A549 (cell line): ENCODE measurements at regions not wholly inside any gene's neighbourhood (a gene's known extent, or its start where the extent isn't known, plus 50 kb on each side); places are given as distances from the start of the nearest gene placed in this dataset.

ENCODE experiments used
- ATAC-seq, 2 experiments: fragments of 200-7000 bp in 1 of 2; fragments of >200 bp in 1 of 2; cut with Nextera tagmentation in 1 of 2; cut with Tn5 transposase in 1 of 2; 3 replicates each; pipeline versions ENCODE4 v1.8.0 to v1.9.1; 2018 to 2020; ENCODE audit warnings: mild to moderate bottlenecking in 1 of 2, moderate library complexity in 1 of 2
- CTCF ChIA-PET: fragments of 300-600 bp; sonication (Branson Sonifier 250); formaldehyde crosslinking; extraction: SDS; loops from one replicate; lab custom pipeline; 2021; ENCODE audit warnings: antibody characterized with exemption, inconsistent platforms; lab: Yijun Ruan, JAX
- POLR2A ChIA-PET: fragments of 350-600 bp; formaldehyde crosslinking; extraction: SDS; loops from one replicate; lab custom pipeline; 2021; ENCODE audit warnings: antibody characterized with exemption, inconsistent platforms; lab: Yijun Ruan, JAX
- DNase-seq, 2 experiments: peaks; one replicate each; pipeline versions ENCODE4 v3.0.0 to v3.0.0-alpha.2; 2011 to 2016; ENCODE audit warnings: low read depth in 1 of 2, low spot score in 1 of 2
- FAIRE-seq: peaks from 2 replicates; lab custom pipeline; 2011; peaks lifted over from hg19 to GRCh38; lab: Jason Lieb, UNC
- H3K27ac ChIP-seq, 2 experiments: fragments of >200 bp; sonication (Bioruptor Twin); formaldehyde crosslinking; 3 replicates each; pipeline ENCODE4 v1.5.1; 2016 to 2017
- H3K4me1 ChIP-seq: fragments of >200 bp; sonication (Bioruptor Twin); formaldehyde crosslinking; 3 replicates; pipeline ENCODE4 v1.6.1; 2016
- H3K4me2 ChIP-seq: fragments of >200 bp; sonication (Bioruptor Twin); formaldehyde crosslinking; 3 replicates; pipeline ENCODE4 v1.6.1; 2016
- H3K4me3 ChIP-seq: fragments of >200 bp; sonication (Bioruptor Twin); formaldehyde crosslinking; 3 replicates; pipeline ENCODE4 v1.5.1; 2016
- H3K9me3 ChIP-seq: fragments of >200 bp; sonication (Bioruptor Twin); formaldehyde crosslinking; 3 replicates; pipeline ENCODE4 v1.6.1; 2016
- ATOH8 ChIP-seq: fragments of 250-450 bp; sonication (Bioruptor Pico); IDR thresholded peaks from 2 replicates; pipeline ENCODE4 v1.5.0; 2020; ENCODE audit warnings: low read depth, mild to moderate bottlenecking, moderate library complexity
- CBX8 ChIP-seq: fragments of 200-600 bp; sonication (generic); IDR thresholded peaks from 2 replicates; pipeline ENCODE4 v1.6.1; 2016
- E2F6 ChIP-seq: IDR thresholded peaks from 2 replicates; pipeline ENCODE4 v1.6.1; 2012; ENCODE audit warnings: low read depth, borderline replicate concordance
- EHF ChIP-seq: fragments of 250-450 bp; sonication (Bioruptor Pico); IDR thresholded peaks from 2 replicates; pipeline ENCODE4 v1.5.0; 2020; ENCODE audit warnings: mild to moderate bottlenecking
- EHMT2 ChIP-seq: fragments of 200-600 bp; sonication (generic); IDR thresholded peaks from 2 replicates; pipeline ENCODE4 v1.6.1; 2016; ENCODE audit warnings: antibody characterized with exemption, low read depth, mild to moderate bottlenecking, moderate library complexity
- ESRRA ChIP-seq: fragments of 150-350 bp; IDR thresholded peaks from 2 replicates; pipeline ENCODE4 v1.6.1; 2014; ENCODE audit warnings: mild to moderate bottlenecking, low read length, borderline replicate concordance
- FOXS1 ChIP-seq: fragments of 250-450 bp; sonication (Bioruptor Pico); IDR thresholded peaks from 2 replicates; pipeline ENCODE4 v1.5.0; 2020; ENCODE audit warnings: mild to moderate bottlenecking, moderate library complexity
- MYC ChIP-seq: IDR thresholded peaks from 2 replicates; pipeline ENCODE4 v1.6.1; 2012; ENCODE audit warnings: mild to moderate bottlenecking, inconsistent platforms, low read length, improper control_type of control experiment, borderline replicate concordance
- NPAS2 ChIP-seq: fragments of 250-450 bp; sonication (Bioruptor Pico); IDR thresholded peaks from 2 replicates; pipeline ENCODE4 v1.8.0; 2022; ENCODE audit warnings: mild to moderate bottlenecking, moderate library complexity, borderline replicate concordance
- POLR2A ChIP-seq: IDR thresholded peaks from 2 replicates; pipeline ENCODE4 v1.6.1; 2012; ENCODE audit warnings: mild to moderate bottlenecking, low read length
- RCOR1 ChIP-seq: fragments of 150-350 bp; IDR thresholded peaks from 2 replicates; pipeline ENCODE4 v1.6.1; 2014; ENCODE audit warnings: antibody characterized with exemption, low read length, low read depth
- SMC3 ChIP-seq: fragments of >200 bp; sonication (Bioruptor Twin); formaldehyde crosslinking; IDR thresholded peaks from 3 replicates; pipeline ENCODE4 v1.6.1; 2018; ENCODE audit warnings: inconsistent platforms
- TFCP2L1 ChIP-seq: fragments of 250-450 bp; sonication (Bioruptor Pico); IDR thresholded peaks from 2 replicates; pipeline ENCODE4 v1.5.0; 2021; ENCODE audit warnings: mild to moderate bottlenecking
- TP53 ChIP-seq: fragments of 250-450 bp; sonication (Bioruptor Pico); IDR thresholded peaks from 2 replicates; pipeline ENCODE4 v1.5.0; 2021; ENCODE audit warnings: mild to moderate bottlenecking, moderate library complexity
- USF2 ChIP-seq: fragments of 450-650 bp; IDR thresholded peaks from 2 replicates; pipeline ENCODE4 v1.6.1; 2014; ENCODE audit warnings: antibody characterized with exemption
- TF ChIP-seq, protein P1 (sequence below): fragments of >200 bp; sonication (Bioruptor Twin); formaldehyde crosslinking; IDR thresholded peaks from 2 replicates; pipeline ENCODE4 v1.6.1; 2016
- TF ChIP-seq, protein P2 (sequence below): fragments of >200 bp; sonication (Bioruptor Twin); formaldehyde crosslinking; IDR thresholded peaks from 3 replicates; pipeline ENCODE4 v1.5.1; 2016
- TF ChIP-seq, protein P3 (sequence below): fragments of 250-450 bp; sonication (Bioruptor Pico); IDR thresholded peaks from 2 replicates; pipeline ENCODE4 v1.5.0; 2021; ENCODE audit warnings: mild to moderate bottlenecking, moderate library complexity, borderline replicate concordance
- TF ChIP-seq, protein P4 (sequence below): fragments of >200 bp; sonication (Bioruptor Twin); formaldehyde crosslinking; IDR thresholded peaks from 3 replicates; pipeline ENCODE4 v1.6.1; 2016
- TF ChIP-seq, protein P5 (sequence below): IDR thresholded peaks from 2 replicates; pipeline ENCODE4 v1.6.1; 2012

- no peak for ATAC-seq
- DNase-seq = no peak
- ChIA-PET CTCF (no interaction called here), POLR2A (no interaction called here)
- TF ChIP-seq, protein P1, sequence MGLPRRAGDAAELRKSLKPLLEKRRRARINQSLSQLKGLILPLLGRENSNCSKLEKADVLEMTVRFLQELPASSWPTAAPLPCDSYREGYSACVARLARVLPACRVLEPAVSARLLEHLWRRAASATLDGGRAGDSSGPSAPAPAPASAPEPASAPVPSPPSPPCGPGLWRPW = no peak
- TF ChIP-seq EHF (CRISPR knock-in tag) = no peak
- TF ChIP-seq USF2 = no peak
- TF ChIP-seq, protein P2, sequence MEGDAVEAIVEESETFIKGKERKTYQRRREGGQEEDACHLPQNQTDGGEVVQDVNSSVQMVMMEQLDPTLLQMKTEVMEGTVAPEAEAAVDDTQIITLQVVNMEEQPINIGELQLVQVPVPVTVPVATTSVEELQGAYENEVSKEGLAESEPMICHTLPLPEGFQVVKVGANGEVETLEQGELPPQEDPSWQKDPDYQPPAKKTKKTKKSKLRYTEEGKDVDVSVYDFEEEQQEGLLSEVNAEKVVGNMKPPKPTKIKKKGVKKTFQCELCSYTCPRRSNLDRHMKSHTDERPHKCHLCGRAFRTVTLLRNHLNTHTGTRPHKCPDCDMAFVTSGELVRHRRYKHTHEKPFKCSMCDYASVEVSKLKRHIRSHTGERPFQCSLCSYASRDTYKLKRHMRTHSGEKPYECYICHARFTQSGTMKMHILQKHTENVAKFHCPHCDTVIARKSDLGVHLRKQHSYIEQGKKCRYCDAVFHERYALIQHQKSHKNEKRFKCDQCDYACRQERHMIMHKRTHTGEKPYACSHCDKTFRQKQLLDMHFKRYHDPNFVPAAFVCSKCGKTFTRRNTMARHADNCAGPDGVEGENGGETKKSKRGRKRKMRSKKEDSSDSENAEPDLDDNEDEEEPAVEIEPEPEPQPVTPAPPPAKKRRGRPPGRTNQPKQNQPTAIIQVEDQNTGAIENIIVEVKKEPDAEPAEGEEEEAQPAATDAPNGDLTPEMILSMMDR = no peak
- TF ChIP-seq MYC = no peak
- TF ChIP-seq FOXS1 (CRISPR knock-in tag) = no peak
- no peak for TF ChIP-seq POLR2A
- TF ChIP-seq, protein P3, sequence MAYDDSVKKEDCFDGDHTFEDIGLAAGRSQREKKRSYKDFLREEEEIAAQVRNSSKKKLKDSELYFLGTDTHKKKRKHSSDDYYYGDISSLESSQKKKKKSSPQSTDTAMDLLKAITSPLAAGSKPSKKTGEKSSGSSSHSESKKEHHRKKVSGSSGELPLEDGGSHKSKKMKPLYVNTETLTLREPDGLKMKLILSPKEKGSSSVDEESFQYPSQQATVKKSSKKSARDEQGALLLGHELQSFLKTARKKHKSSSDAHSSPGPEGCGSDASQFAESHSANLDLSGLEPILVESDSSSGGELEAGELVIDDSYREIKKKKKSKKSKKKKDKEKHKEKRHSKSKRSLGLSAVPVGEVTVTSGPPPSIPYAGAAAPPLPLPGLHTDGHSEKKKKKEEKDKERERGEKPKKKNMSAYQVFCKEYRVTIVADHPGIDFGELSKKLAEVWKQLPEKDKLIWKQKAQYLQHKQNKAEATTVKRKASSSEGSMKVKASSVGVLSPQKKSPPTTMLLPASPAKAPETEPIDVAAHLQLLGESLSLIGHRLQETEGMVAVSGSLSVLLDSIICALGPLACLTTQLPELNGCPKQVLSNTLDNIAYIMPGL (CRISPR knock-in tag) = no peak
- TF ChIP-seq, protein P4, sequence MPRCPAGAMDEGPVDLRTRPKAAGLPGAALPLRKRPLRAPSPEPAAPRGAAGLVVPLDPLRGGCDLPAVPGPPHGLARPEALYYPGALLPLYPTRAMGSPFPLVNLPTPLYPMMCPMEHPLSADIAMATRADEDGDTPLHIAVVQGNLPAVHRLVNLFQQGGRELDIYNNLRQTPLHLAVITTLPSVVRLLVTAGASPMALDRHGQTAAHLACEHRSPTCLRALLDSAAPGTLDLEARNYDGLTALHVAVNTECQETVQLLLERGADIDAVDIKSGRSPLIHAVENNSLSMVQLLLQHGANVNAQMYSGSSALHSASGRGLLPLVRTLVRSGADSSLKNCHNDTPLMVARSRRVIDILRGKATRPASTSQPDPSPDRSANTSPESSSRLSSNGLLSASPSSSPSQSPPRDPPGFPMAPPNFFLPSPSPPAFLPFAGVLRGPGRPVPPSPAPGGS = no peak
- TF ChIP-seq ESRRA = no peak
- TF ChIP-seq SMC3 = no peak
- no peak for TF ChIP-seq NPAS2 (CRISPR knock-in tag)
- TF ChIP-seq E2F6 = no peak
- TF ChIP-seq, protein P5, sequence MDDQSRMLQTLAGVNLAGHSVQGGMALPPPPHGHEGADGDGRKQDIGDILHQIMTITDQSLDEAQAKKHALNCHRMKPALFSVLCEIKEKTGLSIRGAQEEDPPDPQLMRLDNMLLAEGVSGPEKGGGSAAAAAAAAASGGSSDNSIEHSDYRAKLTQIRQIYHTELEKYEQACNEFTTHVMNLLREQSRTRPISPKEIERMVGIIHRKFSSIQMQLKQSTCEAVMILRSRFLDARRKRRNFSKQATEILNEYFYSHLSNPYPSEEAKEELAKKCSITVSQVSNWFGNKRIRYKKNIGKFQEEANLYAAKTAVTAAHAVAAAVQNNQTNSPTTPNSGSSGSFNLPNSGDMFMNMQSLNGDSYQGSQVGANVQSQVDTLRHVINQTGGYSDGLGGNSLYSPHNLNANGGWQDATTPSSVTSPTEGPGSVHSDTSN = no peak
- no peak for TF ChIP-seq EHMT2
- no peak for TF ChIP-seq CBX8
- no peak for TF ChIP-seq ATOH8 (CRISPR knock-in tag)
- TF ChIP-seq TP53 (CRISPR knock-in tag) = no peak
- TF ChIP-seq RCOR1 = no peak
- TF ChIP-seq TFCP2L1 = no peak
- H3K4me1 ChIP-seq = no peaks in the 10 kb centered on the region
- H3K27ac ChIP-seq = peak overlapping the region in 1 of 2 experiments; percentile 34; a peak in 1 of 6 replicates
- H3K4me3 ChIP-seq = no peak overlapping the region
- no peak for FAIRE-seq
- peak overlapping the region; percentile 56 for H3K4me2 ChIP-seq
- no peaks in the 10 kb centered on the region for H3K9me3 ChIP-seq
These were observed 193.1 kb downstream of the PARM1 start for GRCh38 chr4:75126058-75126457.
